Tibial nerve (tissue), 4 donors: ENCODE measurements at regions not wholly inside any gene's neighbourhood (a gene's known extent, or its start where the extent isn't known, plus 50 kb on each side); places are given as distances from the start of the nearest gene placed in this dataset.

Experiments used
- DNase-seq, 2 donors: peaks; one replicate each; pipeline ENCODE4 v3.0.0-alpha.2; 2019; ENCODE audit warnings: low spot score in 2 of 2
- H3K27ac ChIP-seq, 4 donors: fragments of 200-600 bp; sonication (generic) in 3 of 4; one replicate each; pipeline ENCODE4 v1.5.1; 2017 to 2019; ENCODE audit warnings: mild to moderate bottlenecking in 1 of 4
- H3K27me3 ChIP-seq, 2 donors: fragments of 200-600 bp; sonication (generic) in 1 of 2; one replicate each; pipeline versions ENCODE4 v1.5.1 to v1.6.0; 2017 to 2019
- H3K36me3 ChIP-seq, 3 donors: fragments of 200-600 bp; sonication (generic); one replicate each; pipeline ENCODE4 v1.5.1; 2018 to 2019
- H3K4me1 ChIP-seq, 4 donors: fragments of 200-600 bp; sonication (generic) in 3 of 4; one replicate each; pipeline ENCODE4 v1.5.1; 2017 to 2019
- H3K4me3 ChIP-seq, 4 donors: fragments of 200-600 bp; sonication (generic) in 3 of 4; one replicate each; pipeline ENCODE4 v1.5.1; 2017 to 2019; ENCODE audit warnings: mild to moderate bottlenecking in 1 of 4, moderate library complexity in 1 of 4
- H3K9me3 ChIP-seq, 4 donors: fragments of 200-600 bp; sonication (generic) in 3 of 4; one replicate each; pipeline ENCODE4 v1.5.1; 2017 to 2019
- EP300 ChIP-seq, 2 donors: sonication (generic); formaldehyde crosslinking; IDR thresholded peaks; one replicate each; pipeline ENCODE4 v1.6.1; 2017; ENCODE audit warnings: antibody characterized with exemption in 2 of 2, mild to moderate bottlenecking in 1 of 2
- POLR2A ChIP-seq, 2 donors: fragments of 450-650 bp; IDR thresholded peaks; one replicate each; pipeline ENCODE4 v1.6.1; 2017; ENCODE audit warnings: antibody characterized with exemption in 2 of 2, mild to moderate bottlenecking in 2 of 2, moderate library complexity in 2 of 2
- WGBS, 2 donors: methylation state at CpG; one replicate each; pipeline ENCODE4 v1.1.5; 2018; 5-methylcytosine and 5-hydroxymethylcytosine counted together
- TF ChIP-seq, protein P1 (sequence below), 5 experiments: fragments of 200-600 bp in 3 of 5; fragments of 450-650 bp in 2 of 5; sonication (generic) in 3 of 5; IDR thresholded peaks; one replicate each; pipeline ENCODE4 v1.5.1; 2016 to 2019; ENCODE audit warnings: antibody characterized with exemption in 5 of 5, mild to moderate bottlenecking in 3 of 5, moderate library complexity in 2 of 5

DNA sequence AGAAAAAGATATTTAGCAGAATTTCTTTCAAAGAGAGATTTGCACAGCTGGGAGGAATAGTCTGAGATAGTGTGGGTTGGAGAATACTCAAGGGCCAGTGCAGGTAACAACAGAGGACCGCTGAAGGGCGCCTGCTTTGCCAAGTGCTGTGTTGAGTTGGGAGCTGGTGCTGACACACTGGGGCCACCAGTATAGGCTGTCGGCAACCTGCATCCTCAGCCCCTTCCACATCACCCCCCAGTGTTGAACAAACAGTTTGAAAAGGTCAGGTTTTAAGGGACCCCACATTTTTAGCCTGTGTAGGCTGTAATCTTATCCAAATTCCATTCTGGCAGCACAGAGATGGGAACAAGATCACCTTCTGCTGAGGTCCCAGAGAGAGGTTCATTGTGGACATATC lies 96.6 kb downstream of the ABHD5 start:
- TF ChIP-seq POLR2A (IDR thresholded peaks at IDR 0.05): no peak
- TF ChIP-seq, protein P1, sequence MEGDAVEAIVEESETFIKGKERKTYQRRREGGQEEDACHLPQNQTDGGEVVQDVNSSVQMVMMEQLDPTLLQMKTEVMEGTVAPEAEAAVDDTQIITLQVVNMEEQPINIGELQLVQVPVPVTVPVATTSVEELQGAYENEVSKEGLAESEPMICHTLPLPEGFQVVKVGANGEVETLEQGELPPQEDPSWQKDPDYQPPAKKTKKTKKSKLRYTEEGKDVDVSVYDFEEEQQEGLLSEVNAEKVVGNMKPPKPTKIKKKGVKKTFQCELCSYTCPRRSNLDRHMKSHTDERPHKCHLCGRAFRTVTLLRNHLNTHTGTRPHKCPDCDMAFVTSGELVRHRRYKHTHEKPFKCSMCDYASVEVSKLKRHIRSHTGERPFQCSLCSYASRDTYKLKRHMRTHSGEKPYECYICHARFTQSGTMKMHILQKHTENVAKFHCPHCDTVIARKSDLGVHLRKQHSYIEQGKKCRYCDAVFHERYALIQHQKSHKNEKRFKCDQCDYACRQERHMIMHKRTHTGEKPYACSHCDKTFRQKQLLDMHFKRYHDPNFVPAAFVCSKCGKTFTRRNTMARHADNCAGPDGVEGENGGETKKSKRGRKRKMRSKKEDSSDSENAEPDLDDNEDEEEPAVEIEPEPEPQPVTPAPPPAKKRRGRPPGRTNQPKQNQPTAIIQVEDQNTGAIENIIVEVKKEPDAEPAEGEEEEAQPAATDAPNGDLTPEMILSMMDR (IDR thresholded peaks at IDR 0.05): no peak
- no peak for TF ChIP-seq EP300 (IDR thresholded peaks at IDR 0.05)
- no peak for DNase-seq
- no peaks in the 10 kb centered on the region for H3K9me3 ChIP-seq
- 63 to 73% methylated on average over 3 of the region's 3 CpGs for WGBS, 2 donors
- H3K4me3 ChIP-seq: no peak overlapping the region
- H3K4me1 ChIP-seq: no peaks in the 10 kb centered on the region
- H3K27me3 ChIP-seq: no peaks in the 10 kb centered on the region
- no peaks in the 10 kb centered on the region for H3K36me3 ChIP-seq
- no peak overlapping the region for H3K27ac ChIP-seq

DNA sequence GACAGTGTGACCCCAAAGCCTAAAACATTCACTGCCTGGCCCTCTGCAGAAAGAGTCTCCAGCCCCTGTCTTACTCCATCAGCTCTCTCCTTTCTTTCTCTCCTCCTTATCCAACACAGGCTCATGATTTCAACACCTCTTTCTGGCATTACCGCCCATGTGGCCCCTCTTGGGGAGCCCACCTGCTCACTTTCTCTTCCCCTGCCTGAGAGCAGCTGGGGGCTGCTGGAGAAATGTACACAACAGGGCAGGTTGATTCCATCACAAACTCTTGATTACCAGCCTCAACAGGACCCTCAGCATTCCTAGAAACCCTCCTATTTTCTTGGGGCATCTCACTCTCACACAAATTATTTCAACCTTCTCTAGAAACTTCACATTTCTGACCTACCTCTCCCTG lies 98.3 kb downstream of the ABHD5 start:
- Histone ChIP-seq H3K4me1 (no peaks in the 10 kb centered on the region), H3K27ac (no peak overlapping the region), H3K9me3 (no peaks in the 10 kb centered on the region), H3K4me3 (no peak overlapping the region), H3K36me3 (no peaks in the 10 kb centered on the region), H3K27me3 (no peaks in the 10 kb centered on the region)
- WGBS, 2 donors: 80 to 94% methylated on average over 1 of the region's 1 CpG
- TF ChIP-seq, protein P1 (IDR thresholded peaks at IDR 0.05): no peak
- TF ChIP-seq POLR2A (IDR thresholded peaks at IDR 0.05) (no peak), EP300 (IDR thresholded peaks at IDR 0.05) (no peak)
- DNase-seq: no peak

DNA sequence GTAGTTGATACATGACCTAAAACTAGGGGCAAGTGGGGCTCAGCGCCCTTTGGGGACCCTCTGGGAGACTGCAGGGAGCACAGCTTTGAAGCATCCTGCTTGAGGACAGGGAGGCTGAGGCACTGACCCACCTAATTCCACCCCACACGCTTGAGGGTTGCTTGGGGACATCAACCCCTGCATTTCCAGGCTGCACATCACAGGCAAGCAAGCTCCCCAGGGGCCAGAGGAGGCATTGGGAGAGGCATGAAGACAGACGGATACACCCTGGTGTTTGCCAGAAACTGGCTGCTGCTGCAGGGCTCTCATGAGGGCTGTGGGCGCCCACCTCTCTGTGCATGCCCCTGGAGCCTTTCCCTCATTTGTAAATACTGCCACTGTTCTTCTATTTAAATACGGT lies 99.3 kb downstream of the ABHD5 start:
- no peak overlapping the region for H3K4me3 ChIP-seq
- no peaks in the 10 kb centered on the region for H3K36me3 ChIP-seq
- no peak for DNase-seq
- 64 to 71% methylated on average over 5 of the region's 5 CpGs for WGBS, 2 donors
- no peak for TF ChIP-seq EP300 (IDR thresholded peaks at IDR 0.05)
- TF ChIP-seq, protein P1 (IDR thresholded peaks at IDR 0.05): no peak
- no peak for TF ChIP-seq POLR2A (IDR thresholded peaks at IDR 0.05)
- H3K27me3 ChIP-seq: no peaks in the 10 kb centered on the region
- no peaks in the 10 kb centered on the region for H3K9me3 ChIP-seq
- no peak overlapping the region for H3K27ac ChIP-seq
- H3K4me1 ChIP-seq: no peaks in the 10 kb centered on the region

DNA sequence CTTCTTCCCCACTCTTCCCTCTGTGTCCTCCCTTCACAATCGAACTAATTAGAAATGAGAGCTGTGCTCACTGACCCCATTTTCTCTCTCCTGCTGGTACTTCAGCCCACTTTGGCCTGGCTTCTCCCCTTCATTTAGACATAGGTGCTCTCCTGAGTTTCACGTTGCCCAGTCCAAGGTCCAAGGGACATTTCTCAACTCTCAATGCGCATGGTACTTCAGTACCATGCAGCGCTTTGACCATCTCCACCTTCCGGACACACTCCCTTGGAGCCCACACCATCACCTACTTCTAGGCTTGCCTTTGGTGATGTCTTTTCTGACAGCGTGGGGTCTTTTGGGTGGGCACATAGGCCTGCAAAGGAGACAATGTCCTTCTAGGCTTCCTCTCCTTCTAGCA lies 99.7 kb downstream of the ABHD5 start:
- Histone ChIP-seq H3K4me3 (no peak overlapping the region), H3K36me3 (no peaks in the 10 kb centered on the region), H3K27me3 (no peaks in the 10 kb centered on the region), H3K4me1 (no peaks in the 10 kb centered on the region), H3K9me3 (no peaks in the 10 kb centered on the region), H3K27ac (no peak overlapping the region)
- no peak for DNase-seq
- 93 to 94% methylated on average over 6 of the region's 6 CpGs for WGBS, 2 donors
- TF ChIP-seq, protein P1 (IDR thresholded peaks at IDR 0.05): no peak
- no peak for TF ChIP-seq EP300 (IDR thresholded peaks at IDR 0.05)
- no peak for TF ChIP-seq POLR2A (IDR thresholded peaks at IDR 0.05)

DNA sequence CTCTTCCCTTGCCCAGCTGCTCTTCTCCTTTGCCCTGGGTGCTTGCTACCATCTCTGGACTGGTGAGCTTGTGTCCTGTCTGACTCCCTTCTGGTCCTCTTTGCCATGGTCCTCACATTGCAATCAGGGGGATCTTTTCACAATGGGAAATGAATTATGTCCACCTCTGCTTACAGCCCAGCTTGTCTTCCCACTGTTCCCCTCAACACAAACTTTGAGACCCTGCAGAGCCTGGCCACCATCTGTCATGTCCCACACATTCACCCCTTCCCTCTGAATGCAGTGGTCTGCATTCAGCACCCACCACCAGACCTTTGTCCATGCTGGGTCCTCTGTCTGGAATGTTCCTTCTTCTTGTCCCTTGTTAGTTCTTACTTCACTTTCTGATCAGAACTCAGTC lies 100.5 kb downstream of the ABHD5 start:
- Histone ChIP-seq H3K9me3 (no peaks in the 10 kb centered on the region), H3K4me1 (no peaks in the 10 kb centered on the region), H3K36me3 (no peaks in the 10 kb centered on the region), H3K27ac (no peak overlapping the region), H3K4me3 (no peak overlapping the region), H3K27me3 (no peaks in the 10 kb centered on the region)
- DNase-seq: no peak
- TF ChIP-seq POLR2A (IDR thresholded peaks at IDR 0.05): no peak

DNA sequence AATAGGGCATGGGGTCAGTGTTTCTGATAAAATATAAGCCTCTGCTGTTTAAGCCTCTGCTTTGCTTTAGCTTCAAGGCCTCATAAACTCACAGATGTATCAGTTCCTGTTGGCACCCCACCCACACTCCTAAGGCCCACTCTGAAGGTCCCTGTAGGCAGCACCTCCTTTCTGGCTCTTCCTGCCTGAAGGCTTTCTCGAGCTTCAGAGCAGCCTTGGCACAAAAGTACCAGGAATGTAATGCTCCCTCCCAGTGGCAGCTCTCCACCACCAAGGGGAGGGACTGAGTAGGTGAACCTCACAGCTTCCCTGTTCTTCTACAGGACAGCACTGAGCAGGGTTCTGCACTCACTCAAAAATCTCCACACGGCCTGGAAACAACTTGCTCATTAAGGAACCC lies 102.2 kb downstream of the ABHD5 start:
- no peaks in the 10 kb centered on the region for H3K36me3 ChIP-seq
- DNase-seq: no peak
- no peak for TF ChIP-seq POLR2A (IDR thresholded peaks at IDR 0.05)
- TF ChIP-seq, protein P1 (IDR thresholded peaks at IDR 0.05): no peak
- TF ChIP-seq EP300 (IDR thresholded peaks at IDR 0.05): no peak
- H3K4me1 ChIP-seq: no peaks in the 10 kb centered on the region
- no peak overlapping the region for H3K4me3 ChIP-seq
- WGBS, 2 donors: 38% methylated on average over 2 of the region's 2 CpGs
- H3K9me3 ChIP-seq: peaks cover 0 to 3% (median 0%) of the 10 kb centered on the region in 4 donors
- no peaks in the 10 kb centered on the region for H3K27me3 ChIP-seq
- H3K27ac ChIP-seq: no peak overlapping the region
